Activated CD4-positive, alpha-beta T cell treated with anti-CD3 and anti-CD28 coated beads, Interleukin-2, amount 50 U/mL, for 16 hours (primary cell): ENCODE measurements at regions not wholly inside any gene's neighbourhood (a gene's known extent, or its start where the extent isn't known, plus 50 kb on each side); places are given as distances from the start of the nearest gene placed in this dataset.
"Not testable (repeated sequence)": the region's sequence is repeated elsewhere in the genome, so short reads cannot be mapped to it uniquely, and the experiment has no call there.

Experiments used
- DNase-seq: peaks from one replicate; pipeline ENCODE4 v3.0.0-alpha.2; 2020

DNA sequence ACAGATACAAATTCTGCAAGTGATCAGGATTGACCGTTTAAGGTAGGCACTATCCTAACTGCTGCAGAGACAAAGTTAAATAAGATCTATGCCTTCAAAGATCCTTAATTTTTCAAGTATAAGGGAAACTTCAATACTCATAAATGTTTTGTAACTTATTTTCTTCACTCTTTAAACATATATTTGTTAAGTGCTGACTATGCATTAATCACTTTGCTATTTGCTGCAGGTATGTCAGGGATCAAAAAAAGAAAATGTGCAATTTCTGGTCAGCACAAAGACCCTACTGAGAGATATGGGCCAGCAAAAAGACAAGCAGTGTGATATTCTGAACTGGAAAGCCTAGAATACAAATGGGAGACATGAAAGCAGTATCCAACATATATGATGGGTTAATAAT, 756.1 kb upstream of the PCDH9 start:
- no peak for DNase-seq

DNA sequence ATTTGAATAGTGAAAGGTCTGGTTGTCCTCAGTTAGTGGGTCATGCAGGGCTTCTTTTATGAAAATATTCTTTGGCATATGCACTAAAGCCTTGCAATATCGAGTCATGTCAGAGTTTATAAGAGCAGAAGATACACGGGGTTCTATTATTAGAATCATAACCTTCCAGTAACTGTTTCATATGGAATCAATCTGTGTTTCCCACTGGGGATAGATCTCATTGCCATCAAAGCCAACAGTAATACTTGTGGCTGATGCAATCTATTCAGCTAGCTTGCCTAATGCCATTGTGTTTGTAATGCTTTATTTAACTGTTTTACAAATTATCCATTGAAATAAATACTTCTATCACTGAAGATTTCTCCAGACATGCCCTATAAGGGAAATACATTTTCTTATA, 746.9 kb upstream of the PCDH9 start:
- no peak for DNase-seq

DNA sequence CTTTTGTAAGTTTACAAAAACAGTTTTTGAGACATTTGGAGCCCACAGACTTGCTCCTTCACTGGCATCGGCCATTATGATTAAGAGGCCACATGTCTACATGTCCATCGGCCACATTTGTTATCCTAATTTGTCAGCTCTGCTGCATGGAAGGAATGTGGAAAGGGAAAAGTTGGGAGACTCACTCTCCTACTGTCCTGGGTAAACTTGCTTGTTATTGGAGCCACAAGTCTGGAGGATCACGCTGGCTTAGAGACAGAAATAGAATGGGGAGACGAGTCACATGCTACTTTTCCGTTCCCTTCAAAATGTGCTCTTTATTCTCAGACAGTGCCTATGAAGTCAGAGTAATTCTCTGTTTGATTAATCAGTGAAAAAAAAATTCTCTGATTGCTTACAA, 741.2 kb upstream of the PCDH9 start:
- no peak for DNase-seq

DNA sequence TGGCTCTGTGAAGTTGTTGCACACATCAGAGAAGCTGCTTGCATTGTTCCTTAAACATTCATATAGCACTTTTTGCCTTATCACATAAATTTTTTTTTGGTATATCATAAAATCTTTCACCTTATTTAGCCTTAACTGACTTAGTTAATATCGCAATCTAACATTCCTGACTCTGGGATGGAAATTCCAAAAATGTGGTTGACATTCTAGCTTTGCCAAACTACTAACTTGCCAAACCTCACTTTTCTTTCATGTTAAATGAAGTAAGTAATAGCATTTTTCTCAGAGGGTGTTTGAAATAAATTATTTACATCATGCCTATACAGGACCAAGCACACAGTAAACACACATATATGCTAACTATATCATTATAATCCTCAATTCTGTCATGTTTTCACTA, 736.9 kb upstream of the PCDH9 start:
- DNase-seq, result no peak

DNA sequence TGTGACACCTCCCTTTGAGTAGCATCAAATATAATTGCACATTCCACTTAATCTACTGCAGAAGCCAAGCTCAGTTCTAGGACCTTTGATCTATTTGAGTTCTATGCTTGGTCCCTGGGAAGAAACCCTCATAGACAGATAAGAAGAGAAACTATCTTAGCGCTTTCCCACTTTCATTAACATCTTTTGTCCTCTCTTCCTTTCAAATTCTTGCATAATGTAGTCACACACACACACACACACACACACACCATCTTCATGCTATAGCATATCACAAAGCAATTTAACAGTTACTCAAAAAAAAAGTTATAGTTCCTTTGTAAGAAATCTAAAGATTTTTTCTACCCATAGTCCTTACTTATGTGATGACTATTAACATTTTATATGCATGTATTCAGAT, 735.9 kb upstream of the PCDH9 start:
- DNase-seq, result no peak

DNA sequence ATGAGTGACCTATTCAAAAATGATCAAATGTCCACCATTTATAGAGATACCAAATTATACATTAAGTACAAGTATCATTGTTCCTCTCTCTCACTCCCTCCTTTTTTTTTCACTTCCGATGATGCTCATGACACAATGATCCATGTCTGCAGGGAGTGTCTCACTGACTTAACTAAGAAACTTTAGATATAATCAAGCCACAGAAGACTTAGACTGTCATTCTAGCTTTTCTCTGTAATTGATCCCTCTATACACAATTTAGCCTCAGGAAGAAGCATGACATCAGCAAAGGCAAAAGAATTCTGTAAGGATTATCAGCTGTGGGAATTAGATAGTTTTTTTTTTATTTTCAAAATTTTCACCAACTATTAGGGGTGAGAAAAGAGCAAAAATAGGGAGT, 734.9 kb upstream of the PCDH9 start:
- no peak for DNase-seq

DNA sequence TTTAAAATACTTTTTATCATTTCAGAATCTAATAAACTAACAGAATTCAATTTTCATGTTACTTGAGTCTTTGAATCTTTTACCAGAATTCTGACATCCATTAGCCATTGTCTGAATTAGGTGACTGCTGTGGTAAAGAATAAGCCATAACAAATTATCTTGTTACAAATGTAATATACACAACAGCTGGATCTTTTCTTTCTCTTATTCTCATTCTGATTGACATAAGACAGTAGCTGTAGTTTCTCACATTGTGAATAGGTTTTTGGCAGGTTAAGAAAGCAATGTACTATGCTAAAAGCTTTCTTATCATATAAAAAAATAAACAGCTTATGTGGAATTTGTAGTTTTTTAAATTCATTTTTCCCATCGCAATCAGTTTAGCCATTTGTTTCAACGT, 734.0 kb upstream of the PCDH9 start:
- DNase-seq, result no peak

DNA sequence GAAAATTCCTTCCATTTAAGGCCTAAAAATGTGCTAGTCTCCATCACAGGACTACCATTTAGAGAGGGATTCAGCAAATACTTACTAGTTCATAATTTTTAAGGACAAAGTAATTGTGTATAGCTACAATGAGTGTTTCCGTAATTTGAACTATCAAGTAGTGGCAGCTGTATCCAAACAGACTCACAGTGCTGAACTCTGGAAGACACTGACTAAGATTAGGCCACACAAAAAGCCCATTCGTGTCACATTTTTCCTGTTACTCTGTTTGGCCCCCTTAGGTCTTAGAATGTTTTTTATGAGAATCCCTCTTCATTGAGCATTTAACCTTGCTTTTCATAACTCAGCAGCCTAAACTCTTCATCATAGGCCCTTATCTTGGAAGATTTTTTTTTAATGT, 731.2 kb upstream of the PCDH9 start:
- DNase-seq, result no peak

DNA sequence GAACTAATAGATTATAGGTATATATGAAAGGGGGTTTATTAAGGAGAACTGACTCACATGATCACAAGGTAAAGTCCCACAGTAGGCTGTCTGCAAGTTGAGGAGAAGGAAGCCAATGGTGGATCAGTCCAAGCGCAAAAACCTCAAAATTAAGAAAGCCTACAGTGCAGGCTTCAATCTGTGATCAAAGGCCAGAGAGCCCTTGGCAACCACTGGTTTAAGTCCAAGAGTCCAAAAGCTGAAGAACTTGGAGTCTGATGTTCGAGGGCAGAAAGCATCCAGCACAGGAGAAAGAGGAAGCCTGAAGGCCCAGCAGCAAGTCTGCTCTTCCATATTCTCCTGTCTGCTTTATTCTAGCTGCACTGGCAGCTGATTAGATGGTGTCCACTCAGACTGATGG, 721.3 kb upstream of the PCDH9 start:
- DNase-seq, result no peak

DNA sequence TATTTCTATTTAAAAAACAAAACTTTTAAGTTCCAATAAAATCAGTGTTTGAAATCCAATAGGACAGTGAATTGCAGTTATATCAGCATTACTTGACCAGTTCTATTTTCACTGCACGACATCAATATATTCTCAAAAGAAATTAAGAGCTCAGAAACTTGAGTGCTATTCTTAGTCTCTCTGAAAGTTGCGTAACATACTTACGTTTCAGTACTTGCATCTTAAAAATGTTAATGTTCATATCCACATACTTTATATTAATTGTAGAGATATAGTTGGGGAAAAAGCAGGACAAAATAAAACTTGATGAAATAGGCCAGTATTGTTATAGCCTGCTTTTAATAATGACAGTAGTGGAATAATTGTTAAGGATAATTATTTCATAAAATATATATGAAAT, 720.5 kb upstream of the PCDH9 start:
- DNase-seq, result no peak

DNA sequence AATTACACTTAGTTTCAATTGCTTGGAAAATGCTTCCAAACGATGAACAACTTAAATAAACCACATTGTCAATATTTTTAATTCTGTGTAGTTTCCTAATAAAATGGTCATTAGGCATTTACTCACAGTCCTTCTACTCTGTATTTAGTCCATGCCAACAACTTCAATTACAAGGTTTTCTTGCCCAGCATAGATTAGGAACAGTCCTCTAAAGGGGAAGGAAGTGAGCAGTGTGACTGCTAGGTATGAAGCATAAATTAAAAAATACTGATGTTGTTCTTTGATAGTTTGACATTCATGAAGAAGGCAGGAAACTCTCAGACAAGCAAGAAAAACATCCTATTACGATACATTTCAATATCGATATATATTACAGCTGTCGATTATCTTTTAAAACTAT, 716.0 kb upstream of the PCDH9 start:
- DNase-seq, result no peak

DNA sequence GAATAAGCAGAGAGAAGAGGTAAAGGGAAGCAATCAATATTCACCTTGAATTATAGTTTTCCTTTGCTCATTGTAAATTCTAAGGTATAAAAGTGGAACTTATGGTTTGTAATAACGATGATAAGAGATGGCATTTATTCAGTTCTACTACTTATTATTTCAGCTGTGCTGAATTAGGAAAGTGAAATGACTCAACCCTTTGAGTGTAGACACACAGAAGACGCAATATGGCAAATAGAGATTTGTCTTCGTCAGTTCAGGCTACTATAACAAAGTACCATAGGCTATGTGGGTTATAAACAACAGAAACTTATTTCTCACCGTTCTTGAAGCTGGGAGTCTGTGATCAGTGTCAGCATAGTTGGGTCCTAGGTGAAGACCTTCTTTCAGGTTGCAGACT, 713.0 kb upstream of the PCDH9 start:
- no peak for DNase-seq

DNA sequence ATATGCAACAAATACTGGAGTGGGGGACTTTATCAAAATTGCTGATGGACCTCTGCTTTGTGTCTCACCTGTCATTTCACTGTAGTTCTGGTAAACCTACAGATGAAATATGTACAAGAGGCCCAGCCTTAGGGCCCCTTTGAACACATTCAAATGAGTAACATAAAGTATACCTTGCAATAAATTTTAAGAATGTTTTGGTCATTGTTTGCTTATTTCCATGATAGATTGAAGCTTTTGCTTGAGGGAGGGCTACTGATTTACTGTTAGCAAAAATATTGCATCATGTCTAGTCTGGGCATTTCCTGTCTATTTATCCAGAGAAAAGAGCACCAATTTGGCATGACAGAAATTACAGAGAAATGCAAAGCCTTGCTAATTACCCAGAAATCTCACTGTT, 705.5 kb upstream of the PCDH9 start:
- no peak for DNase-seq

DNA sequence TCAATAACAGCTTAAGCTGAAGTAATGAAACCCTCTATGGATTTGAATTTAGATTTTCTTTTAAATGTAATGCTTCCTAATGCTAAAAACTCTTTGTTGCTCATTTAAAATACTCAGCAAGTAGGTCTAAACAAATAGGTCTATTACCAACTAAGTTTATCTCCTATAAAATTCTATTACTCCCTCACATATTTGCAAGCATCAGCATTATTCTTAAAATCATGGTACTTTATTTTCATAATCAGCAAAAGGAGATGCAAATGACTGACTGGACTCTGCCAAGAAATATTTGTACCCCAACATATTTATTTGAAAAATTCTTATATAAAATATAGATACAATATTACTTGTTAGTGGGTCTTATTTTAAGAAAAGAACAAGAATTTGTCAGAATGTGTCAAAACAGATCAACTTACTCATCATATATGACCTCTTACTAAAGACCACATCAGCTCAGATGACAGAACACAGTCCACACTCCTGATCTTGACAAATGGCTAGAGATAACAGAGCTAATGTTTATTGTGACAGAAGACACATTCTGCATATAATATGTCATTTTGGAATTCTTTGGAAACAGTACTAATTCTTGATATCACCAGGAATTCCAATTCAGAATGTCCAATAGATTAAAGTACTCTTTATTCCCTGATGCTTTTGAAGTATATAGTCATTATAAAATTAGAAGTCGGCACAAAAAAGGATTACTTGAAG, 704.6 kb upstream of the PCDH9 start:
- no peak for DNase-seq

DNA sequence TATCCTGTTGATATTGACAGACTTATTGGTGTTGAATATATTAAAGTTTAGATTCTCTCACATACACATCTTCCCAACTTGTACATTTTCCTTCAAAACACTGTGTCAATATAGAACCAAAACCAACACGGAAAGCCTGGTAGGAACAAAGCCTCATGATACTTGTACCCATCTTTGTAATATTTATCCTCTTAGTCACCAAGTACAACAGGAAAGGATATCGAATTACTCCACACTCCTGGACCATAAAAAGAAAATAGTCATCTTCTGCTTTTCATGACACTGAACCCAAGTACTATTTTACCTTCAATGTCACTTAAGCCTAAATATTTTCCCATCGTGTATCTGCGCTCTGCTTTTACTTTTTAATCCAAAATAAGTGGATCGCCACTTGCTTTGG, 702.9 kb upstream of the PCDH9 start:
- no peak for DNase-seq

DNA sequence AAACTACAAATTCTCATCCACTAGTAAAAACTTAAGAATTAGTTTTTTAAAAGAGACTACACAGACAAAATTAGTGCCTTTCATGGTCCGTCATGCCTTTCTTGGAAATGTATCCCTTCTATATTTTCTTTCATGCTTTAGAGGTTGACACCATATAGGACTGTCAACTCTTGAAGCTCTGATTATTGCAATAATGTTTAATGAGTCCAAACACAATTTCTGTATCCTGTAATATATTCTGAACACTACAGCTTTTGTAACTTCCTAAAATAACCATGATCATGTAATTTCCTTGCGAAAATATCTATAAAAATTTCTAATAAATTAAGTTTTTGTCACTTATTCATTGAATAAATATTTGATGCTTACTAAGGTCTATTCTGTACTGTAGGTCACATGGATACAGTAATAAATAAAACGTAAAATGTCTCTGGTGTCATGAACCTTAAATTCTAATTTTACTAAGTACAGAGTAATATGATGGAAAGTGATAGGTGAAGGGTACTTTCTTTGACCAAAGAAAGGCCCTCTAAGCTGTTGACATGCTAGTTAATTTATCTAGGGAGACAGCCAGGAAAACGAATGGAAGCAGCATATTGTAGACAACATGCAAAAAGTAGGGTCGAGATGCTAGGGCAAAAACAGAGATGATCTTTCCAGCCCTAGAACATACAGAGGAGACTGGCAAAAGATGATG, 687.3 kb upstream of the PCDH9 start:
- DNase-seq, result no peak

DNA sequence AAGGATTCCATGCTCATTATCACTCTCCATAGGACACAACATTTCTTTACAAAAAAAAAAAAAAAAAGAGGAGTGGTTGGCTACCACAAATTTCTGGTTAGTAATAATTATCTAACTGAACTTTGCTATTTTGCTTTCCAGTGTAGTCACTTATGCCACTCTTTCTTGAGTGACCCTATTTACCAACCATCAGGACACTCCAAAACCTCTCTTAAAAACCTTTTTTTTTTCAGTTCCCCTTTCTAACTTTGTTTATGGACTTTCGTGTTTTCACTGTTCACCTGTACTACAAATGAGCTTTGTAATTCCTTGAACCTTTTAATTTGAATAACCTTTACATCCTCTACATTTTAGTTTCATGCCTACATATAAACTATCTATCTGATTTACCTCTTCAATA, 686.5 kb upstream of the PCDH9 start:
- DNase-seq, result no peak

DNA sequence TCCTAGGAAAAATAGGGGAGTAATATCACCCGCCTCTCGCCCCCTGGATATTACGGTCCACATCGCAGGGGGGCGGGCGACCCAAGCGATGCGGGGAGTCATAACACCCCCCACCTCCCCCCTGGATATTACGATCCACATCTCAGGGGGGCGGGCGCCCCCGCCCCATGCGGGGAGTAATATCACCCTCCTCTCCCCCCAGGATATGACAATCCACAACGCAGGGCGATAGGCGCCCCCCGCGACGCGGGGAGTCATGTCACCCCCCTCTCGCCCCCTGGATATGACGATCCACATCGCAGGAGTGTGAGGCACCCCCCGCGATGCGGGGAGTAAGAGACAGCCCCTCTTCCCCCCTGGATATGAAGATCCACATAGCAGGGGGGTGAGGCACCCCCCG, 684.4 kb upstream of the PCDH9 start:
- no peak for DNase-seq

DNA sequence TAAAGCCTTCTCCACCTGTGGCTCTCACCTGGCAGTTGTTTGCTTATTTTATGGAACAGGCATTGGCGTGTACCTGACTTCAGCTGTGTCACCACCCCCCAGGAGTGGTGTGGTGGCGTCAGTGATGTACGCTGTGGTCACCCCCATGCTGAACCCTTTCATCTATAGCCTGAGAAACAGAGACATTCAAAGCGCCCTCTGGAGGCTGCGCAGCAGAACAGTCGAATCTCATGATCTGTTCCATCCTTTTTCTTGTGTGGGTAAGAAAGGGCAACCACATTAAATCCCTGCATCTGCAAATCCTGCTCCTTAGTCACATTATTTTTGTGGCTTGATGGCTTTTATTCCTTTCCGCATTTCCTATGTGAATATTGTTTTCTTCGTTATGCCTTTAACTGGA, 672.8 kb upstream of the PCDH9 start:
- DNase-seq, result not testable (repeated sequence)

DNA sequence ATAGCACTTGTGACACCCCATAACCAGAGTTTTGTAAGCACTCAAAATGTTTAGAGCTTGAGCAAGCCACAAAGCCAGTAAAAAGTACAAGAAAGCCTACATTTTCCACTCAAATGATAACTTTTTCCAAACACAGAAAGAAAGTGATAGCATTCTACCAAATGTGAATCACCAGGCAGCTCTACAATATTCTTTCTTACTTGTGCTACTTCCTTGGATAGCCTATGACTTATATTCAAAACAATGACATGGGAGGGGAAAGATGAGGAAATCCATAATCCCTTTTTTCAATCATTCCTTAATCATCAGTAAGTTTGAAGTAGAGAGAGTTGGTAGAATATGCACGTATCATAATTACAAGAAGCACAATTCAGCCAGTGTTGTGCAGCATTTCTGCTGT, 650.8 kb upstream of the PCDH9 start:
- DNase-seq, result no peak

DNA sequence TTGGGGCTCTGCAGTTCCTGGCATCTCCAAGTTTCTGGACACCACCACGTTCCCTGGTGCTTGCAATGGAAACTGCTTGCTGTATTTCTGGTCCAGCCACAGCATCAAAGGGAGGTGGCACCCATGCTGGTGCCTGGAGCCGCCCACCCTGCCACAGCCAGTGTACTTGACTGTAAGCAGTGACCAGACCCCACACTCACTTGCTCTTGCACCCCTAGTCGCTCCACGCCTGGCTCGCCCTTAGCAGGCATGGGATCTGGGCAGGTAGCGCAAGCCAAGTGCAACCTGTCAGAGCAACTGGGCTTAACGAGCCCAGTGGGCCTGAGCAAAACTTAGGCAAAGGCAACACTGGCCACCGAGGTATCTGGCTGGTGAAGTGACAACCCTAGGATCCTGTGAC, 648.2 kb upstream of the PCDH9 start:
- DNase-seq, result no peak

DNA sequence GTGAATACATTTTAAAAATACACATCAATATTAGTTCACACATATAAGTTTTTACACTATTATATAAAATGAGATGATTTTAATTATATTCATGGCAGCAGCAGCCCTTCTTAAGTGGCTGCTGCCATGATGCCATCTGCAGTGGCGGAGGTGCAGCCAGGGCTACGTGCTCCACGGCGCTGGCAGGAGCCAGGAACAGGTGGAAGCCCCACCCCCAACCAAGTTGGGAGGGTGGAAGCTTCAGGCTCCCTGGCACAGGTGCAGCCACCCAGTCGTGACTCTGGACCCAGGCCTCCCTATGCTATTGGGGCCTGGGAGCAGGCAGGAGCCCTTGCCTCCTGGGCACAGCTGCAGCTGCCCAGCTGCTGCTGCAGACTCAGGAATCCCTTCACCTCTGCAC, 646.9 kb upstream of the PCDH9 start:
- no peak for DNase-seq

DNA sequence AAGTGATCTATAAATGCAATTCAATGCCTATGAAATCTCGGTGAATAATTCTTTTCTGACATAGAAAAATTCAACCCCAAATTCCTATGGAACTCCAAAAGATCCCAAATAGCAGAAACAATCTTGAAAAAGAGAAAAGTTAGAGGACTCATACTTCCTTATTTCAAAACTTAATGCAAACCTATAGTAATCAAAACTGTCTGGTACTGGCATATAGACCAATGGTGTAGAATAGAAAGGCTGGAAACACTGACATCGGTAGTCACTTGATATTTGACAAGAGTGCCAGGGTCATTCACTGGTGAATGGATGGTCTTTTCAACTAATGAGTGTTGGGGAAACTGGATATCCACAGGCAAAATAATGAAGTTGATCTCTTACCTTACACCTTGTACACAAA, 637.1 kb upstream of the PCDH9 start:
- no peak for DNase-seq

DNA sequence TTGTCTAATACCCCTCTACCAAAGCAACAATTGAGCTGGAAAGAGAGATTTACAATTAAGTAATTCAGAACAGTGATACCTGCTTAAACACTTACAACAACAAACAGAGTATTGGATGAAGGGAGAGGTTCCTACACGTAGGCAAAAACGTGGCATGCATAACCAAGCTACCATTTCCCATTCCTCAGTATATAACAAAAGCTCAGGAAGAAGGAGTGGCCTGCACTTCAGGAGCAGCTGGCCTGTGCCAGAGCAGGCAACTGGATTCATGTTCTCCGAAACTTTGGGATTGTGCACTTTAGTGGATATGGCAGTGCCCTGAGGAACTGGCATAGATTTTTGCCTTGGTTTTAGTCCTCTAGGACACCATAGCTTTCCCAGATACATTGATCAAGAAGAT, 630.2 kb upstream of the PCDH9 start:
- DNase-seq, result no peak

DNA sequence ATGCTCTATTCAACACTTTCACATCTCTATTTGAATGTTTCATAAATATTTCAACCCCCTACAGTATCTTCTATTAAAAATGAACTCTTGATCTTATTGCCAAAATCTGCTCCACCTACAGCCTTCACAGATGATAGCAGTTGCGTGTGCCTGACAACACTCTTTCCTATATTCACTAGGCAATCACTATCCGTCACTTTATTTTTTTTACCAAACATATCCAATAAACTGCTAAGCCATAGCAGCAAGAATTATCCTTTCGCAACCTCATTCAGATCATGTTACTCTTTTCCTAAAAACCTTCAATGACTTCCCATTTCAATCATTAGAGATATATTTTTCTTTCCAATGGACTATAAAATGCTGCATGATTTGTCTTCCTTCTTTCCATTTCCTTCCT, 629.8 kb upstream of the PCDH9 start:
- DNase-seq, result no peak
